Sigmoid colon (tissue), 4 donors: ENCODE measurements at regions not wholly inside any gene's neighbourhood (a gene's known extent, or its start where the extent isn't known, plus 50 kb on each side); places are given as distances from the start of the nearest gene placed in this dataset.

Source experiments
- EP300 ChIP-seq, 4 donors: sonication (generic); formaldehyde crosslinking; IDR thresholded peaks; one replicate each; pipeline ENCODE4 v1.6.1; 2017; ENCODE audit warnings: antibody characterized with exemption in 4 of 4
- POLR2A ChIP-seq, 2 donors: fragments of 450-650 bp; IDR thresholded peaks; one replicate each; pipeline ENCODE4 v1.6.1; 2016; ENCODE audit warnings: antibody characterized with exemption in 2 of 2, mild to moderate bottlenecking in 2 of 2, moderate library complexity in 2 of 2
- POLR2AphosphoS5 ChIP-seq, 4 donors: sonication (generic); formaldehyde crosslinking; IDR thresholded peaks; one replicate each; pipeline ENCODE4 v1.6.1; 2017; ENCODE audit warnings: antibody characterized with exemption in 4 of 4
- TF ChIP-seq, protein P1 (sequence below), 4 experiments: fragments of 450-650 bp in 3 of 4; fragments of 200-600 bp in 1 of 4; IDR thresholded peaks; one replicate each; pipeline ENCODE4 v1.5.1; 2016 to 2019; ENCODE audit warnings: antibody characterized with exemption in 4 of 4, mild to moderate bottlenecking in 3 of 4, moderate library complexity in 2 of 4

GRCh38 chr3:181796641-181797040 is 84.9 kb downstream of the SOX2 start:
- TF ChIP-seq, protein P1, sequence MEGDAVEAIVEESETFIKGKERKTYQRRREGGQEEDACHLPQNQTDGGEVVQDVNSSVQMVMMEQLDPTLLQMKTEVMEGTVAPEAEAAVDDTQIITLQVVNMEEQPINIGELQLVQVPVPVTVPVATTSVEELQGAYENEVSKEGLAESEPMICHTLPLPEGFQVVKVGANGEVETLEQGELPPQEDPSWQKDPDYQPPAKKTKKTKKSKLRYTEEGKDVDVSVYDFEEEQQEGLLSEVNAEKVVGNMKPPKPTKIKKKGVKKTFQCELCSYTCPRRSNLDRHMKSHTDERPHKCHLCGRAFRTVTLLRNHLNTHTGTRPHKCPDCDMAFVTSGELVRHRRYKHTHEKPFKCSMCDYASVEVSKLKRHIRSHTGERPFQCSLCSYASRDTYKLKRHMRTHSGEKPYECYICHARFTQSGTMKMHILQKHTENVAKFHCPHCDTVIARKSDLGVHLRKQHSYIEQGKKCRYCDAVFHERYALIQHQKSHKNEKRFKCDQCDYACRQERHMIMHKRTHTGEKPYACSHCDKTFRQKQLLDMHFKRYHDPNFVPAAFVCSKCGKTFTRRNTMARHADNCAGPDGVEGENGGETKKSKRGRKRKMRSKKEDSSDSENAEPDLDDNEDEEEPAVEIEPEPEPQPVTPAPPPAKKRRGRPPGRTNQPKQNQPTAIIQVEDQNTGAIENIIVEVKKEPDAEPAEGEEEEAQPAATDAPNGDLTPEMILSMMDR (IDR thresholded peaks at IDR 0.05), result no peak
- TF ChIP-seq POLR2A (IDR thresholded peaks at IDR 0.05), result no peak
- TF ChIP-seq POLR2AphosphoS5 (IDR thresholded peaks at IDR 0.05), result no peak
- no peak for TF ChIP-seq EP300 (IDR thresholded peaks at IDR 0.05)
